Esophagus mucosa (tissue), 1 donor: ENCODE measurements at regions not wholly inside any gene's neighbourhood (a gene's known extent, or its start where the extent isn't known, plus 50 kb on each side); places are given as distances from the start of the nearest gene placed in this dataset.

Source experiments
- ATAC-seq: fragments of 200-7000 bp; cut with Tn5 transposase; one replicate; pipeline ENCODE4 v1.9.1; 2020
- donor health status: DM: yes; HTN: yes; CAD: no.

GRCh38 chr4:108327642-108328382 is 159.1 kb upstream of the LEF1 start:
- ATAC-seq, result no peak

- ATAC-seq, result no peak
Observed at GRCh38 chr4:108325561-108325960, 156.8 kb upstream of the LEF1 start.

GRCh38 chr4:108324450-108324849 is 155.7 kb upstream of the LEF1 start:
- ATAC-seq, result no peak

- no peak for ATAC-seq
Observed at GRCh38 chr4:108322497-108322896, 153.8 kb upstream of the LEF1 start.

GRCh38 chr4:108320061-108320460 is 151.3 kb upstream of the LEF1 start:
- no peak for ATAC-seq

- ATAC-seq, result no peak
Observed at GRCh38 chr4:108317377-108317776, 148.6 kb upstream of the LEF1 start.

GRCh38 chr4:108315694-108316093 is 147.0 kb upstream of the LEF1 start:
- ATAC-seq, result no peak

GRCh38 chr4:108314900-108315589 is 146.3 kb upstream of the LEF1 start:
- ATAC-seq, result no peak

- no peak for ATAC-seq
Observed at GRCh38 chr4:108313546-108314339, 145.0 kb upstream of the LEF1 start.

GRCh38 chr4:108311313-108311712 is 142.6 kb upstream of the LEF1 start:
- ATAC-seq, result no peak

GRCh38 chr4:108303488-108304177 is 134.9 kb upstream of the LEF1 start:
- ATAC-seq, result no peak

- no peak for ATAC-seq
Observed at GRCh38 chr4:108301545-108302251, 133.0 kb upstream of the LEF1 start.

GRCh38 chr4:108297605-108298004 is 128.9 kb upstream of the LEF1 start:
- no peak for ATAC-seq

- ATAC-seq, result no peak
Observed at GRCh38 chr4:108292229-108292628, 123.5 kb upstream of the LEF1 start.

GRCh38 chr4:108291137-108291536 is 122.4 kb upstream of the LEF1 start:
- ATAC-seq, result no peak

- no peak for ATAC-seq
Observed at GRCh38 chr4:108287834-108288413, 119.2 kb upstream of the LEF1 start.

GRCh38 chr4:108280072-108280471 is 111.3 kb upstream of the LEF1 start:
- no peak for ATAC-seq

- ATAC-seq, result no peak
Observed at GRCh38 chr4:108276690-108277089, 108.0 kb upstream of the LEF1 start.

GRCh38 chr4:108272986-108273385 is 104.3 kb upstream of the LEF1 start:
- ATAC-seq, result no peak

GRCh38 chr4:108272561-108272960 is 103.8 kb upstream of the LEF1 start:
- no peak for ATAC-seq

- ATAC-seq, result no peak
Observed at GRCh38 chr4:108272046-108272445, 103.3 kb upstream of the LEF1 start.
